HepG2 (cell line): ENCODE measurements at regions not wholly inside any gene's neighbourhood (a gene's known extent, or its start where the extent isn't known, plus 50 kb on each side); places are given as distances from the start of the nearest gene placed in this dataset.

Experiments
- CBX1 ChIP-seq: IDR thresholded peaks from one replicate; pipeline ENCODE4 v1.6.1; 2016; ENCODE audit warnings: antibody characterized with exemption, low read depth
- EED ChIP-seq: sonication (generic); formaldehyde crosslinking; IDR thresholded peaks from 2 replicates; pipeline ENCODE4 v1.5.0; 2020; ENCODE audit warnings: mild to moderate bottlenecking, missing genetic modification reagents
- GPN1 ChIP-seq: sonication (generic); formaldehyde crosslinking; IDR thresholded peaks from 2 replicates; pipeline ENCODE4 v1.5.1; 2020; ENCODE audit warnings: missing genetic modification reagents, borderline replicate concordance
- JUND ChIP-seq: sonication (generic); formaldehyde crosslinking; IDR thresholded peaks from 2 replicates; pipeline ENCODE4 v1.8.0; 2022; ENCODE audit warnings: mild to moderate bottlenecking, missing genetic modification reagents
- PHF21A ChIP-seq: sonication (generic); formaldehyde crosslinking; IDR thresholded peaks from 2 replicates; pipeline ENCODE4 v1.5.0; 2020; ENCODE audit warnings: mild to moderate bottlenecking, missing genetic modification reagents
- RCOR2 ChIP-seq: IDR thresholded peaks from 2 replicates; pipeline ENCODE4 v1.6.1; 2016; ENCODE audit warnings: missing biosample characterization, missing genetic modification reagents
- ZFP90 ChIP-seq: sonication (generic); formaldehyde crosslinking; IDR thresholded peaks from 2 replicates; pipeline ENCODE4 v1.8.0; 2022; ENCODE audit warnings: missing genetic modification reagents, mild to moderate bottlenecking, inconsistent platforms, borderline replicate concordance
- ZNF251 ChIP-seq: sonication (generic); formaldehyde crosslinking; IDR thresholded peaks from 2 replicates; pipeline ENCODE4 v1.9.0; 2021; ENCODE audit warnings: mild to moderate bottlenecking, missing genetic modification reagents
- ZNF296 ChIP-seq: sonication (generic); formaldehyde crosslinking; conservative IDR thresholded peaks from 2 replicates; pipeline ENCODE4 v1.5.0; 2020; ENCODE audit warnings: mild to moderate bottlenecking, missing genetic modification reagents
- ZNF335 ChIP-seq: sonication (generic); formaldehyde crosslinking; IDR thresholded peaks from 2 replicates; pipeline ENCODE4 v1.4.0; 2020; ENCODE audit warnings: missing genetic modification reagents
- ZNF350 ChIP-seq: sonication (generic); formaldehyde crosslinking; IDR thresholded peaks from 2 replicates; pipeline ENCODE4 v1.4.0; 2020; ENCODE audit warnings: mild to moderate bottlenecking, low read depth, missing genetic modification reagents, borderline replicate concordance
- ZNF496 ChIP-seq: sonication (generic); formaldehyde crosslinking; IDR thresholded peaks from 2 replicates; pipeline ENCODE4 v1.8.1; 2023; ENCODE audit warnings: mild to moderate bottlenecking, moderate library complexity, missing genetic modification reagents; ENCODE audit not compliant: insufficient replicate concordance
- ZNF510 ChIP-seq: sonication (generic); formaldehyde crosslinking; IDR thresholded peaks from 2 replicates; pipeline ENCODE4 v1.4.0; 2020; ENCODE audit warnings: low read depth, mild to moderate bottlenecking, missing genetic modification reagents
- ZNF678 ChIP-seq: sonication (generic); formaldehyde crosslinking; IDR thresholded peaks from 2 replicates; pipeline ENCODE4 v1.4.0; 2020; ENCODE audit warnings: mild to moderate bottlenecking, missing genetic modification reagents
- ZNF776 ChIP-seq: sonication (generic); formaldehyde crosslinking; IDR thresholded peaks from 2 replicates; pipeline ENCODE4 v1.4.0; 2020; ENCODE audit warnings: mild to moderate bottlenecking, missing genetic modification reagents
- TF ChIP-seq, protein P1 (sequence below): sonication (generic); formaldehyde crosslinking; IDR thresholded peaks from 2 replicates; pipeline ENCODE4 v1.5.0; 2020; ENCODE audit warnings: mild to moderate bottlenecking, missing genetic modification reagents, borderline replicate concordance
- TF ChIP-seq, protein P2 (sequence below): sonication (generic); formaldehyde crosslinking; IDR thresholded peaks from 2 replicates; pipeline ENCODE4 v1.5.0; 2020; ENCODE audit warnings: mild to moderate bottlenecking, missing genetic modification reagents, borderline replicate concordance
- TF ChIP-seq, protein P3 (sequence below): sonication (generic); formaldehyde crosslinking; IDR thresholded peaks from 2 replicates; pipeline ENCODE4 v1.4.0; 2020; ENCODE audit warnings: missing genetic modification reagents
- TF ChIP-seq, protein P4 (sequence below): sonication (generic); formaldehyde crosslinking; IDR thresholded peaks from 2 replicates; pipeline ENCODE4 v1.8.0; 2022; ENCODE audit warnings: mild to moderate bottlenecking, missing genetic modification reagents; ENCODE audit not compliant: insufficient replicate concordance

DNA sequence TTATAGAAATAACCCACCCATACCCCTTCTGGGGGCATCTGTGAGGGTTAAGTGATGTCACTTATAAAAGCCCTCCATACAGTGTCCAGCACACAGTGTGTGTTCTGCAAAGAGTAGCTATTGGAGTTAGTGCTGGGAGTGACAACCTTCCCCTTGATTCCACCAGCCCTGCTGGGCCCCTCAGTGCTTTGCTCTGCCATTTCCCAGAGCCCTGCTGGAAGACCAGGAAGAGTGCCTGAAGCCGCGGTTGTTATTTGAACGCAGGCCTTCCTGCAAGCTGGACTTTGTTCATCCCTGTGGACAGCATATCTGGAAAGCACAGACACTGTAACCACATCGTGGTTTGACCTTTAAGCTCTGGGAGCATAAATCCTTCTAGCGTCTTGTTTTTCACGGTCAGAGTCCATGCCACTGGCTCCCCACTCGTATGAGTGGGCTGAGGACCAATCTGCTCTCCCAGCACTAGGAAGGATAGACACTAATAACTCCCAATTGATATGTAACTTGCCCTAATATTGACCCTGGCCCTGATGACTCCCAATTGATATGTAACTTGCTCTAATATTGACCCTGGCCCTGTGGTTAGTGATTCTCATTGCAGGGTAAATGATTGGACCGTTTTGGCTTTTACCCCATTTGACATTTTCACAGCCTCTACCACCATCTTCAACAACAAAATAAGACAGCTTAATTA, 297.1 kb upstream of the MAF start (continued):
- no peak for TF ChIP-seq EED (CRISPR knock-in tag)
- TF ChIP-seq, protein P1, sequence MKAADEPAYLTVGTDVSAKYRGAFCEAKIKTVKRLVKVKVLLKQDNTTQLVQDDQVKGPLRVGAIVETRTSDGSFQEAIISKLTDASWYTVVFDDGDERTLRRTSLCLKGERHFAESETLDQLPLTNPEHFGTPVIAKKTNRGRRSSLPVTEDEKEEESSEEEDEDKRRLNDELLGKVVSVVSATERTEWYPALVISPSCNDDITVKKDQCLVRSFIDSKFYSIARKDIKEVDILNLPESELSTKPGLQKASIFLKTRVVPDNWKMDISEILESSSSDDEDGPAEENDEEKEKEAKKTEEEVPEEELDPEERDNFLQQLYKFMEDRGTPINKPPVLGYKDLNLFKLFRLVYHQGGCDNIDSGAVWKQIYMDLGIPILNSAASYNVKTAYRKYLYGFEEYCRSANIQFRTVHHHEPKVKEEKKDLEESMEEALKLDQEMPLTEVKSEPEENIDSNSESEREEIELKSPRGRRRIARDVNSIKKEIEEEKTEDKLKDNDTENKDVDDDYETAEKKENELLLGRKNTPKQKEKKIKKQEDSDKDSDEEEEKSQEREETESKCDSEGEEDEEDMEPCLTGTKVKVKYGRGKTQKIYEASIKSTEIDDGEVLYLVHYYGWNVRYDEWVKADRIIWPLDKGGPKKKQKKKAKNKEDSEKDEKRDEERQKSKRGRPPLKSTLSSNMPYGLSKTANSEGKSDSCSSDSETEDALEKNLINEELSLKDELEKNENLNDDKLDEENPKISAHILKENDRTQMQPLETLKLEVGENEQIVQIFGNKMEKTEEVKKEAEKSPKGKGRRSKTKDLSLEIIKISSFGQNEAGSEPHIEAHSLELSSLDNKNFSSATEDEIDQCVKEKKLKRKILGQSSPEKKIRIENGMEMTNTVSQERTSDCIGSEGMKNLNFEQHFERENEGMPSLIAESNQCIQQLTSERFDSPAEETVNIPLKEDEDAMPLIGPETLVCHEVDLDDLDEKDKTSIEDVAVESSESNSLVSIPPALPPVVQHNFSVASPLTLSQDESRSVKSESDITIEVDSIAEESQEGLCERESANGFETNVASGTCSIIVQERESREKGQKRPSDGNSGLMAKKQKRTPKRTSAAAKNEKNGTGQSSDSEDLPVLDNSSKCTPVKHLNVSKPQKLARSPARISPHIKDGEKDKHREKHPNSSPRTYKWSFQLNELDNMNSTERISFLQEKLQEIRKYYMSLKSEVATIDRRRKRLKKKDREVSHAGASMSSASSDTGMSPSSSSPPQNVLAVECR (CRISPR knock-in tag): peak; percentile 73; the same call in 1 of the 2 replicates
- peak; percentile 89 for TF ChIP-seq CBX1
- no peak for TF ChIP-seq ZNF496 (CRISPR knock-in tag)
- peak; percentile 25; the same call in 1 of the 2 replicates for TF ChIP-seq ZNF335
- peak; percentile 67; the same call in 1 of the 2 replicates for TF ChIP-seq JUND (CRISPR knock-in tag)
- no peak for TF ChIP-seq ZNF296 (CRISPR knock-in tag)
- TF ChIP-seq, protein P2, sequence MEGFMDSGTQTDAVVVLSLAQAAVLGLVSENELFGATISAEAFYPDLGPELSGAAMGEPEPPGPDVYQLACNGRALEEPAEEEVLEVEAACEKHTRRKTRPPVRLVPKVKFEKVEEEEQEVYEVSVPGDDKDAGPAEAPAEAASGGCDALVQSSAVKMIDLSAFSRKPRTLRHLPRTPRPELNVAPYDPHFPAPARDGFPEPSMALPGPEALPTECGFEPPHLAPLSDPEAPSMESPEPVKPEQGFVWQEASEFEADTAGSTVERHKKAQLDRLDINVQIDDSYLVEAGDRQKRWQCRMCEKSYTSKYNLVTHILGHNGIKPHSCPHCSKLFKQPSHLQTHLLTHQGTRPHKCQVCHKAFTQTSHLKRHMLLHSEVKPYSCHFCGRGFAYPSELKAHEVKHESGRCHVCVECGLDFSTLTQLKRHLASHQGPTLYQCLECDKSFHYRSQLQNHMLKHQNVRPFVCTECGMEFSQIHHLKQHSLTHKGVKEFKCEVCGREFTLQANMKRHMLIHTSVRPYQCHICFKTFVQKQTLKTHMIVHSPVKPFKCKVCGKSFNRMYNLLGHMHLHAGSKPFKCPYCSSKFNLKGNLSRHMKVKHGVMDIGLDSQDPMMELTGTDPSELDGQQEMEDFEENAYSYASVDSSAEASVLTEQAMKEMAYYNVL: 0 out of 2 replicates have a peak, but pooled peaks have one; percentile 78
- TF ChIP-seq ZNF350 (CRISPR knock-in tag): peak; percentile 88
- peak; percentile 88 for TF ChIP-seq RCOR2
- TF ChIP-seq ZNF251 (CRISPR knock-in tag): 0 out of 2 replicates have a peak, but pooled peaks have one; percentile 11
- no peak for TF ChIP-seq ZNF510
- peak; percentile 83; the same call in 1 of the 2 replicates for TF ChIP-seq PHF21A (CRISPR knock-in tag)
- TF ChIP-seq, protein P3, sequence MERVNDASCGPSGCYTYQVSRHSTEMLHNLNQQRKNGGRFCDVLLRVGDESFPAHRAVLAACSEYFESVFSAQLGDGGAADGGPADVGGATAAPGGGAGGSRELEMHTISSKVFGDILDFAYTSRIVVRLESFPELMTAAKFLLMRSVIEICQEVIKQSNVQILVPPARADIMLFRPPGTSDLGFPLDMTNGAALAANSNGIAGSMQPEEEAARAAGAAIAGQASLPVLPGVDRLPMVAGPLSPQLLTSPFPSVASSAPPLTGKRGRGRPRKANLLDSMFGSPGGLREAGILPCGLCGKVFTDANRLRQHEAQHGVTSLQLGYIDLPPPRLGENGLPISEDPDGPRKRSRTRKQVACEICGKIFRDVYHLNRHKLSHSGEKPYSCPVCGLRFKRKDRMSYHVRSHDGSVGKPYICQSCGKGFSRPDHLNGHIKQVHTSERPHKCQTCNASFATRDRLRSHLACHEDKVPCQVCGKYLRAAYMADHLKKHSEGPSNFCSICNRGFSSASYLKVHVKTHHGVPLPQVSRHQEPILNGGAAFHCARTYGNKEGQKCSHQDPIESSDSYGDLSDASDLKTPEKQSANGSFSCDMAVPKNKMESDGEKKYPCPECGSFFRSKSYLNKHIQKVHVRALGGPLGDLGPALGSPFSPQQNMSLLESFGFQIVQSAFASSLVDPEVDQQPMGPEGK (CRISPR knock-in tag): peak; percentile 62
- no peak for TF ChIP-seq GPN1 (CRISPR knock-in tag)
- TF ChIP-seq ZNF776 (CRISPR knock-in tag): no peak
- TF ChIP-seq ZFP90 (CRISPR knock-in tag): no peak; the same call in 1 of the 2 replicates
- TF ChIP-seq, protein P4, sequence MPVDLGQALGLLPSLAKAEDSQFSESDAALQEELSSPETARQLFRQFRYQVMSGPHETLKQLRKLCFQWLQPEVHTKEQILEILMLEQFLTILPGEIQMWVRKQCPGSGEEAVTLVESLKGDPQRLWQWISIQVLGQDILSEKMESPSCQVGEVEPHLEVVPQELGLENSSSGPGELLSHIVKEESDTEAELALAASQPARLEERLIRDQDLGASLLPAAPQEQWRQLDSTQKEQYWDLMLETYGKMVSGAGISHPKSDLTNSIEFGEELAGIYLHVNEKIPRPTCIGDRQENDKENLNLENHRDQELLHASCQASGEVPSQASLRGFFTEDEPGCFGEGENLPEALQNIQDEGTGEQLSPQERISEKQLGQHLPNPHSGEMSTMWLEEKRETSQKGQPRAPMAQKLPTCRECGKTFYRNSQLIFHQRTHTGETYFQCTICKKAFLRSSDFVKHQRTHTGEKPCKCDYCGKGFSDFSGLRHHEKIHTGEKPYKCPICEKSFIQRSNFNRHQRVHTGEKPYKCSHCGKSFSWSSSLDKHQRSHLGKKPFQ (CRISPR knock-in tag): no peak
- peak; percentile 68; the same call in 1 of the 2 replicates for TF ChIP-seq ZNF678 (CRISPR knock-in tag)
